ENCODE measurements at regions not wholly inside any gene's neighbourhood (a gene's known extent, or its start where the extent isn't known, plus 50 kb on each side); places are given as distances from the start of the nearest gene placed in this dataset.
A peak's percentile ranks its signal among the peaks of the same experiment; 100 is the strongest.

- TF ChIP-seq ZNF687 (IDR thresholded peaks at IDR 0.05) (0 out of 2 replicates have a peak, but pooled peaks have one; percentile 11), LARP7 (IDR thresholded peaks at IDR 0.05) (no peak), PAX5 (IDR thresholded peaks at IDR 0.05; ENCODE audit: borderline replicate concordance, low read depth, low read length) (peak; percentile 25; the same call in 1 of the 2 replicates), IKZF2 (IDR thresholded peaks at IDR 0.05) (peak; percentile 83 to 86), RELA (IDR thresholded peaks at IDR 0.05; ENCODE audit: borderline replicate concordance, partially characterized antibody) (no peak), RAD21 (IDR thresholded peaks at IDR 0.05; ENCODE audit: insufficient read depth, low read depth, low read length) (no peak), CUX1 (IDR thresholded peaks at IDR 0.05; ENCODE audit: insufficient replicate concordance, low read depth, low read length) (no peak), FOXM1 (IDR thresholded peaks at IDR 0.05; ENCODE audit: low read depth, low read length) (no peak), NBN (IDR thresholded peaks at IDR 0.05) (0 out of 2 replicates have a peak, but pooled peaks have one; percentile 33), BHLHE40 (IDR thresholded peaks at IDR 0.05; ENCODE audit: borderline replicate concordance in 1 of 2, low read depth in 2 of 2, low read length in 1 of 2) (peak in 1 of 2 experiments; percentile 29; a peak in 1 of 4 replicates), CEBPZ (IDR thresholded peaks at IDR 0.05; ENCODE audit: low read depth, low read length) (no peak), SUZ12 (IDR thresholded peaks at IDR 0.05; ENCODE audit: unreplicated experiment) (no peak), MLLT1 (IDR thresholded peaks at IDR 0.05) (no peak), RB1 (IDR thresholded peaks at IDR 0.05; ENCODE audit: borderline replicate concordance) (no peak), NFYA (IDR thresholded peaks at IDR 0.05; ENCODE audit: borderline replicate concordance, low read depth, low read length) (no peak)
Measured at GRCh38 chr17:33968350-33969044, 286.6 kb upstream of the CCL2 start (continued).

All from GM12878 (cell line).